MG63 (cell line): ENCODE measurements at regions not wholly inside any gene's neighbourhood (a gene's known extent, or its start where the extent isn't known, plus 50 kb on each side); places are given as distances from the start of the nearest gene placed in this dataset.

Experiments used
- DNase-seq: peaks from one replicate; pipeline ENCODE4 v3.0.0-alpha.2; 2020
- H3K27me3 ChIP-seq: fragments of 250-450 bp; sonication (Bioruptor Pico); 2 replicates; pipeline ENCODE4 v1.5.1; 2020; ENCODE audit warnings: mild to moderate bottlenecking, moderate library complexity
- H3K36me3 ChIP-seq: fragments of 250-450 bp; sonication (Bioruptor Pico); 2 replicates; pipeline ENCODE4 v1.5.1; 2020; ENCODE audit warnings: mild to moderate bottlenecking, moderate library complexity
- H3K4me3 ChIP-seq: fragments of 250-450 bp; sonication (Bioruptor Pico); 2 replicates; pipeline ENCODE4 v1.5.1; 2020; ENCODE audit warnings: mild to moderate bottlenecking, moderate library complexity
- H3K9me3 ChIP-seq: fragments of 250-450 bp; sonication (Bioruptor Pico); 2 replicates; pipeline ENCODE4 v1.5.1; 2020; ENCODE audit warnings: mild to moderate bottlenecking, moderate library complexity

DNA sequence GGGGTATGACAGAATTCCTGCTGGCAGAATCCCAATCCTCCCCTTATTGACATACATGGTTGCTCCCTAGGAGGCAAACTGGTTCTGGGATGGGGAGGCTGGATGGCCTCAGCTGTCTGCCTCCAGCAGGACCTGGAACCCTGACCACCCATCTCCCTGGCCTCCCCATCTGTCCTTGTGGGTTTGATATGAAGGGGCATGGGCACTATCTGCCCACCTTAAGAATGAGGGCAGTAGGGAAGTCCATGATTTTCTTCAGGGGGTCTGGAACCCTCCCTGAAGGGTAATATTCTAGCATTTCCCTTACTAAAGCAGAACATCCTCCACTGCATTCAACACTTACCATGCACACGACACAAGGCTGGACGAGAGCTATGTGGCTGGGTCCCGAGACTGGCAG, 113.6 kb downstream of the VAPA start:
- H3K9me3 ChIP-seq, result no peaks in the 10 kb centered on the region
- no peak for DNase-seq
- H3K36me3 ChIP-seq, result no peaks in the 10 kb centered on the region
- H3K27me3 ChIP-seq, result no peaks in the 10 kb centered on the region
- no peak overlapping the region for H3K4me3 ChIP-seq

DNA sequence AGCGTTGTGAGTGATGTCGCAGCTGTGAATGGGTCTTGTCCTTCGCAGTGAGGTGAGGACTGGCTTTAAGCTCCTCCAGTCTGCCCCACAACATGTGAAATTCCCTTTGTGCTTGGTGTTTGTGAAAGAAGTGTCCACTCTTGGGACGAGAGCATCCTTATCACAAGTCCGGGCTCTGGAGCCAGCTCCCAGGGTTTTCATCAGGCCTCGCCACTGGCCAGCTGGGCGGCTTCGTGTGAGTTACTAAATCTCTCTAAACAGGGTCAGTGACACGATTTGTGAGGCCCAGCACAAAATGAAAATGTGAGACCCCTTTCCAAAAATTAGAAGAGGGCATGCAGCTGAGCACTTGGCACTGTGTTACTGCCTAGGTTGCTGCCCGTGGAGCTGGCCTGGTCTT, 115.9 kb downstream of the VAPA start:
- no peak for DNase-seq
- Histone ChIP-seq H3K4me3 (no peak overlapping the region), H3K9me3 (no peaks in the 10 kb centered on the region), H3K27me3 (no peaks in the 10 kb centered on the region), H3K36me3 (no peaks in the 10 kb centered on the region)

DNA sequence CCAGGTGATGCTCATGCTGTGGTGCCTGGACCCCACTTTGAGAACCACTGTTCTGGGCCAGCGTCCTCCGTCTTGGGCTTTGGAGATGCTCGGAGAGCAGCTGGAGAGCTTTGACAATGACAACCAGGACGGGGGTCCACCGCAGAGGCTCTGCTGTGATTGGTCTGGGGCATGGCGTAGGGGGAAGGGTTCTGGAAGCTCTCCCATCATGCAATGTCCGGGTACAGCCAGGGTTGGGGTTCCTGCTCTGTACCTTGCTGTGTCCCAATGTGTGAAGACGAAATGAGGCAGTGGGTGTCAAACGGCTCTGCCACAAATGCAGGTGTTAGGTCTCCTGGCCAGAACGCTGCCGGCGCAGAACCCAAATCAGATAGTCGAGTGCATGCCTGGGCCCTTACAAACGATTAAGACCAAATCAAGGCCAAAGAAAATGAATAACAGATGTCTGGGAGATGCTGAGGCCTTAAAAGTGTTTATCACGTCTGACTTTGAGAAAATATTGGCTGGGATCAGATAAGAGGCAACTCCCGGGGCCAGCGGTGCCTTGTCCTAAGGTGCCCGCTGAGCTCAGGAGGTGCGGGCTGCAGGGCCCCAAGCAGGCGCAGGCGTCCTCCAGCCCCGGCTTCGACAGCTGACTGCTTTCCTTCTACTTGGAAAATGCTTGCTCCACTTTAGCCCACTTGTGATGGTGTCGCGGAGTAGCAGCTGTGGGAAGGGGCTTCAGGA, 117.2 kb downstream of the VAPA start:
- Histone ChIP-seq H3K27me3 (no peaks in the 10 kb centered on the region), H3K36me3 (no peaks in the 10 kb centered on the region), H3K4me3 (no peak overlapping the region), H3K9me3 (no peaks in the 10 kb centered on the region)
- no peak for DNase-seq

DNA sequence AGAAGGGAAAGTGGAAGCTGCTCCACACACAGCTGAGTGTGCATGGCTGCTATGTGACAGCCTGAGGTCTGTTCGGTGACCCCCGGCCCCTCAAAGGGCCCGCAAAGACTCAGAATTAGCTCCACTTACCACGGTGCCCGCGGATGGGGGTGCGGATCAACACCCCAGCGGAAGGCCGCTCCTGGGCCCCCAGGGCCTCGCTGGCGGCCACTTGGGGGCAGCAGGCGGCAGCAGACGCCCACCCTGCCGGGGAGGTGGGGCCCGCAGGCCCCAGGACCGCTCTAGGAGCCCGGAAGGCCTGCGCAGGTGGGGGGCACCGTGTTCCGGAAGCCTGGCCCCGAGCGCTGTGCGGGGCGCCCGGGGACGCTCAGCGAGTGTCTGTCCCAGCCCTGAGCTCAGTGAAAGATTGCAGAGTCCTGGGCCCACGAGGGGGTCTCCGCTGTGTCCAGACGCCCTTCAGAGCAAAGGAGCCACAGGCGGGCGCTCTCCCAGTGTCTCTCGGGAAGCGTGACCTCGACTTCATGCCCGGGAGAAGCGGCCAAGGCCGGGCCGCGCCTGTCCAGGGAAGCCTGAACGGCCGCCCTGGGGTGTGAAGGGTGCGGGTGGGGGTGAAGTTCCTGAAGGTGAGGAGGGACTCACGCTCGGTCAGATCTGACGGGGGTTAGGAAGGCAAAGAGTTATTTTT, 118.7 kb downstream of the VAPA start:
- no peak overlapping the region for H3K4me3 ChIP-seq
- H3K9me3 ChIP-seq, result no peaks in the 10 kb centered on the region
- no peaks in the 10 kb centered on the region for H3K36me3 ChIP-seq
- H3K27me3 ChIP-seq, result no peaks in the 10 kb centered on the region
- DNase-seq, result no peak

DNA sequence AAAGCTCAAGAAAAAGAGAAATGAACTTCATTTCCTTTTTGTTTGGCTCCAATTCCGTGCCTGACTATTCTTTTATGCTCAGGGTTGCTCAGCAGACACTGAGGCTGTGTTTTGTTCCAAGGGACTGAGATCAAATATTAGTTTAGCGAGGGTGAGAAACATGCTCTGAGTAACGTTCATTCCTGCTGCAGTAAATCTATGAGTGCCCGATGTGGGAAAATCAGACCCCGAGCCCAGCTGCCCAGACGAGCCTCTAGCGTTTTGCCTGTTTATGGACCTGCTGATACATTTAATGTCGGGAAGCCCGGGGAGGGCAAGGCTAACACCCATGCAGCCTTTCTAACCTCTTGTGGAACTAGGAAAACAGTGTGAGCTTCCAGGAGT, 119.2 kb downstream of the VAPA start:
- no peaks in the 10 kb centered on the region for H3K27me3 ChIP-seq
- no peak for DNase-seq
- H3K36me3 ChIP-seq, result no peaks in the 10 kb centered on the region
- no peak overlapping the region for H3K4me3 ChIP-seq
- no peaks in the 10 kb centered on the region for H3K9me3 ChIP-seq

GRCh38 chr18:10035281-10035991, 121.6 kb downstream of the VAPA start:
- Histone ChIP-seq H3K9me3 (no peaks in the 10 kb centered on the region), H3K36me3 (no peaks in the 10 kb centered on the region), H3K27me3 (no peaks in the 10 kb centered on the region), H3K4me3 (no peak overlapping the region)
- no peak for DNase-seq

- DNase-seq, result no peak
- no peaks in the 10 kb centered on the region for H3K27me3 ChIP-seq
- H3K36me3 ChIP-seq, result no peaks in the 10 kb centered on the region
- no peak overlapping the region for H3K4me3 ChIP-seq
- H3K9me3 ChIP-seq, result no peaks in the 10 kb centered on the region; the same call in 1 of the 2 replicates
Measured at GRCh38 chr18:10036479-10036878, 122.7 kb downstream of the VAPA start.

DNA sequence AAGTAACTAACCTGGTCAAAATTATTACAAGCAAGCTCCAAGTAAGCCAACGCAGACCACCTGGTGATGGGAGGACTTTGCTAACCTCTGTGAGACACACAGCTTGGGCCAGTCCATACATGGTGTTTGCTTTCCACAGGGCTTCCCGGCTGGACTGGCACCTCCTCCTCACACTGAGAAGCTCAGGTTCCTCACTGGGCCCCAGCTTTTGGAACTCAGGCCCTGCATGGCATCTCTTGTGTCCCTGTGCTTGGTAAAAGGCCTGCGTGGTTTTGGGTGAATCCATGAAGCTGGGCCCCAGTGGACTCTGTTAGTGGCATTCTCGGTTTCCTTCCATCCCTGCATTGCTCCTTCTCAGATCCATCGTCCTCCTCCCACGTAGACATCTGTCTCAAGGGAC, 123.4 kb downstream of the VAPA start:
- Histone ChIP-seq H3K9me3 (peaks cover 7% of the 10 kb centered on the region), H3K4me3 (no peak overlapping the region), H3K36me3 (no peaks in the 10 kb centered on the region), H3K27me3 (no peaks in the 10 kb centered on the region)
- DNase-seq, result no peak

DNA sequence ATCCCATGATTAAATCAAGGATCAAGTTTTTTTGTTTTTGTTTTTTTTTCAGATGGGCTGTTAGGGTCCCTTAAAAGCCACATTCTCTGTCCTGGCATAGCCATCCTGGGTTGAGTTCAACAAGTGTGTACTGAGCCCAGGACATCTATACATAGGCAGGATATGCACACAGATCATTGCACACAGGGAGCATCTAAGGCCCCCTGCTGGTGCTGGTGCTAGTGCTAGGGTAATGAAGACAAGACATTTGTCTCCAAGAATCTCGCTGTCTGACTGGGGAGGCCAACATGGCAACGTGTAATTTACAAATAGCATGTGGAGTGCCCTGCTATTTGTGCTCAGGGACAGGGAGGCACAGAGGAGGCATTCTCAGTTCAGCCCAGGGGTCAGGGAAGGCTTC, 124.5 kb downstream of the VAPA start:
- Histone ChIP-seq H3K27me3 (no peaks in the 10 kb centered on the region), H3K4me3 (no peak overlapping the region), H3K36me3 (no peaks in the 10 kb centered on the region), H3K9me3 (peaks cover 9% of the 10 kb centered on the region)
- DNase-seq, result no peak

DNA sequence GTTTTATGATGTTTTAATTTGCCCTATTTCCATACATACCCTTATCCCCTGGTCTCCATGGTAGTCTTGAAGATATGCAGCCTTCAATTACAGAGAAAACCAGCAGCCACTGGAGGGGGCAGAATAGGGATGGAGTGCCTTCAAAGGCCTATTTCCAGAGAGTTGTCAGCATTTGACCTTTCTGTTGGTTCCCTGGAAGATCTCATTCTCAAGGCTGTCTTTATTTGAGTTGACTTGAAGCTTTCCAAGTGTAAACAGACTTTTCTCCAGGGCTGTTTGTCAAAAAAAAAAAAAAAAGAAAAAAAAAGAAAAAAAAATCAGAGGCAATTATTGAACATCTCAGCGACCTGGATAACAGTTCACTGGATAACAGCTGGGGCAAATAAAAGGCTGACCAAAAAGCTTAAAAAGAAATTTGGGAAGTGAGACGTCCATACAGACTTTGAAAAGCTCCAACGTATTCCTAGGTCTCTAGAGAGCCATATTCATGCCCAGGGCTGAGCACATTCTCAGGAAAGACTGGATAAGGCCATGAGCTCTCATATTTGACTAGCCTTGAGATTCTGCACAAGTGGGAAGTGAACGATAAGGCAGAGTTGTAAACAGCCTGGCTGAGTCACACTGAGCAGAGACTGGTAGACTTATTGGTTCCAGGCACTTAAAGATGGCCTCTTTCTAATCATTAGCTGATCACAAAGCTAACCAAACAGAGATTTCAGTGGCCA, 126.6 kb downstream of the VAPA start:
- Histone ChIP-seq H3K9me3 (peaks cover 9% of the 10 kb centered on the region), H3K27me3 (no peaks in the 10 kb centered on the region), H3K36me3 (no peaks in the 10 kb centered on the region), H3K4me3 (no peak overlapping the region)
- DNase-seq, result no peak

DNA sequence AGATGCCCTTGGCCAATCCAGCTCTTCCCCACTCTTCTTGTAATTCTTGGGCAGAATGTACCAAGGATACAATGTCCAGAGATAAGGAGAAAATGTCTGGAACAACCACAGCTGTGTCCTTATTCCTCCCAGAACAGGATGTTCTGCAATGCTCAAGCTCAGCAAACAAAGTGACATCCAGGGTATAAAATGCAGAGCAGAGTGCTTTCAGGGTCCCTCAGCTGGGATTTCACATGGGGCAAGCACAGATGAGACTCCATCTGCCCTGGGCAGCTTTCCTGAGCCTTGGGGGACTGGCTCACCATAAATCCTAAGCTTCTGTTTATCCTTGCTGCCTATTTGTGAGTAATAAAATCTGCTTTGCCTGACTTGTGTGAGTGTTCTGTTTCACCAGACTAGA, 127.4 kb downstream of the VAPA start:
- H3K9me3 ChIP-seq, result peaks cover 9% of the 10 kb centered on the region
- no peaks in the 10 kb centered on the region for H3K27me3 ChIP-seq
- no peak overlapping the region for H3K4me3 ChIP-seq
- no peak for DNase-seq
- H3K36me3 ChIP-seq, result no peaks in the 10 kb centered on the region

DNA sequence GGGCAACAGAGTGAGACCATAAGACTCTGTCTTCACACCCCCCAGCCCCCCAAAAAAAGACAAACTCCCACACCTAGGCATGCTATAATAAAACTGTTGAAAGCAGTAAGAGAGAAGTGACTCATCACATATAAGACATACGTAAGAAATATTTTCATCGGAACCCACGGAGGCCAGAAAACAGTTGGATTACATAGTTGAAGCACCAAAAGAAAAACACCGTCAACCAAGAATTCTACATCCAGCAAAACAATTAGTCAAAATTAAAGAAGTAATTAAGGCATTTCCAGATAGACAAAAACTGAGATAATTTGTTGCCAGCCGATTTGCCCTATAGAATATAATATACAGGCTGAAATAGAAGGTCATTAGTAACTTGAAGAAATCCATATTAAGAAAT, 128.7 kb downstream of the VAPA start:
- H3K4me3 ChIP-seq, result no peak overlapping the region
- DNase-seq, result no peak
- H3K9me3 ChIP-seq, result peaks cover 9% of the 10 kb centered on the region
- H3K36me3 ChIP-seq, result no peaks in the 10 kb centered on the region
- no peaks in the 10 kb centered on the region for H3K27me3 ChIP-seq

DNA sequence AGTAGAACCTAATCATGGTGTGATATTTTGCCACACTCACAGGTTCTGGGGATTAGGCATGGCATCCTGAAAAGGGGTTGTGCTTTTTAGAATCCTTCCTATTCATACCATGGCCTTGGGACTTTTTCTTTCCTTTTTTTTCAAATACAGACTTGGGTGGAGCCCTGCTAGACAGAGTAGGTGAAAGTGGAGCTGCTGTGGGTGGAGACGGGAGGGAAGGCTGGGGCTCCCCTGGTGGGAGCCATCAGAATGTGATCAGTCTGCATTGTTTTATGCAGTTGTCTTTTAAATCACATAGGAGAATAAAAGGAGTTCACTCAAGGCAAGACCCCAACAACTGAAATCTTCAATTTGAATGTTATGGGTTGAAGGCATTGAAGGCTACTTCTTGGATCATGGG, 130.2 kb downstream of the VAPA start:
- Histone ChIP-seq H3K9me3 (peaks cover 11% of the 10 kb centered on the region), H3K4me3 (no peak overlapping the region), H3K27me3 (no peaks in the 10 kb centered on the region), H3K36me3 (no peaks in the 10 kb centered on the region)
- no peak for DNase-seq

DNA sequence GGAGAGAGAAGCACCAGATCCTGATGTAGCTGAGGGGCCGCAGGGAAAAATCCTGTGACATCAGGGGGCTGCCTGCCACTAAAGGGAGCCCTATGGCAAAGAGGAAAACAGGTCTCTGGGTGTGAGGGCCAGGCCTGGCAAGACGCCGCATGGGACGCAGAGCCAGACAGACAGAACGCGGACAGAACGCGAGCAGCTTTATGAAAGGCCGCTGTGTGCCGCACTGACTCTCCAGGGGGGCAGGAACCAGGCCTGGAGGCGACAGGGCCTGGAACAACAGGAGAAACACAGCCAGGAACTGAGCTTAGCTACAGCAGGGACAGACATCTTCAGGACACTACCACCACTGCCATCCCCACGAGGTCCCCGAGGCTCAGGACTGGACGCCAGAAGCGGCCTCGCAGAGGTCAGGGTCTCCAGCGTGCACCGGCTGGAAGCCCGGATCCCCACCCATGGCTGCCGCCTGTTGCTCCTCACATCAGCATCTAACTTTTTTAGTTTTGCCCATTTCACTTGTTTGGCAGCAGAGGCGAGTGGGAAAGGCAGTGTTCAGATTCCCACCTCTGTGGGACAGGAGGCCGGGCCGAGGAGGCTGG, 131.6 kb downstream of the VAPA start:
- Histone ChIP-seq H3K36me3 (no peaks in the 10 kb centered on the region), H3K27me3 (no peaks in the 10 kb centered on the region), H3K9me3 (peaks cover 11% of the 10 kb centered on the region), H3K4me3 (no peak overlapping the region)
- no peak for DNase-seq

DNA sequence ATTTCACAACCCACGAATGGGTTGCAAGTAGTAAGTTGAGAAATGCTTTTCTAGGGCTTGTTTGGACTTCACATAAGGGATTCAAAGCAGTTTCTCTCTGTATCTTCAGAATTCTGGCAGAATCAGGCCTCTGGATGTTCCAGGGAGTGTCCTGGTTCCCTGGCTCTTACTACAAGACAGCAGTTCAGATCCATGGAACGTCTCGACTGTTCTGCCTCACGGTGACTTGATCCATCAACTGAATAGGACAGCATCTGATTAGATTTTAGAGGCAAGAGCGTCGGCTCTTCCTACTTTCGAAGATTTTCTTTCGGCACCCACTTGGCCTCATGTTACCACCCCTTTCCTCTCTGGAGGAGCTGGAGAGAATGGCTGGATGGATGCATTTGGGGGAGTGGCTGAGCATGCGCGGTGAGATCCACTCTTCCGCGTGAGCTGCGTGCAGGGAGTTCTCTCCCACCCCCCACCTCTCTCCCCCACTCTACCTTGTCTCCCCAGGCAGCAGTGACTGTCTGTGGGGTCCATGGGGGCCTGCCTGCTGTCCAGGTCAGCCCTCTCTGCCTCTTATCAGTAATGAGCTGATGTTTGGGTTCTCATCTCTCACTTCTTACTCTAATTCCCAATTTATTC, 132.5 kb downstream of the VAPA start:
- DNase-seq, result no peak
- no peaks in the 10 kb centered on the region for H3K27me3 ChIP-seq
- H3K9me3 ChIP-seq, result peaks cover 11% of the 10 kb centered on the region
- H3K4me3 ChIP-seq, result no peak overlapping the region
- no peaks in the 10 kb centered on the region for H3K36me3 ChIP-seq

DNA sequence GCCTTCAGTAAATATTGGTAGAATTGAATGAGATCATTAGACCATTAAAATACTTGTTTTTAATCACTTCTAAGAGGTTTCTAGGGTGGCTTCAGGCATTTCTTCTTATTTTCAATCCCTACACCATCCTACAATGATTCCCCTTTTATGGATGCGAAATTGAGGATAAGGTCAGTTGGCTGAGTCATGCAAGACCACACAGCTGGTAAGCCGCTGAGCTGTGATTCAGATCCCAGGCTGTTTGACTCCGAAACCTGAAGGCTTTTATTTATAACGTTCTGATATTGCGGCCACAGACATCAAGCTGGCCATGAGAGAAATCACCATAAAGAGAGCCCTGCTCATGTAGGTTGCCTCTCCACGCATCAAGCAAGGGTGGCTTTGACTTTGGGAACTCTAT, 133.4 kb downstream of the VAPA start:
- DNase-seq, result no peak
- Histone ChIP-seq H3K9me3 (peaks cover 4% of the 10 kb centered on the region; the same call in 1 of the 2 replicates), H3K36me3 (no peaks in the 10 kb centered on the region), H3K27me3 (no peaks in the 10 kb centered on the region), H3K4me3 (no peak overlapping the region)
